ENCODE measurements at regions not wholly inside any gene's neighbourhood (a gene's known extent, or its start where the extent isn't known, plus 50 kb on each side); places are given as distances from the start of the nearest gene placed in this dataset.

GRCh38 chr9:13811876-13812275, 502.1 kb downstream of the NFIB start:
- no peak for TF ChIP-seq CTCF (conservative IDR thresholded peaks at IDR 0.05 in 1 of 2, IDR thresholded peaks at IDR 0.05 in 1 of 2; ENCODE audit: low read depth in 1 of 2, low read length in 2 of 2)
- TF ChIP-seq EZH2 (IDR thresholded peaks at IDR 0.05; ENCODE audit: low read length, missing control alignments), result no peak
